Left ventricle myocardium inferior (tissue), 1 donor: ENCODE measurements at regions not wholly inside any gene's neighbourhood (a gene's known extent, or its start where the extent isn't known, plus 50 kb on each side); places are given as distances from the start of the nearest gene placed in this dataset.

ENCODE experiments used
- DNase-seq: peaks from one replicate; pipeline ENCODE4 v3.0.0-alpha.2; 2020
- H3K27ac ChIP-seq: fragments of 200-600 bp; replicated peaks from 2 replicates; pipeline ENCODE4 v1.8.0; 2021
- H3K27me3 ChIP-seq: fragments of 200-600 bp; 2 replicates; pipeline ENCODE4 v1.8.0; 2021; ENCODE audit warnings: low read depth
- H3K36me3 ChIP-seq: fragments of 200-600 bp; 2 replicates; pipeline ENCODE4 v1.8.0; 2021
- H3K4me1 ChIP-seq: fragments of 200-600 bp; 2 replicates; pipeline ENCODE4 v1.8.0; 2021
- H3K4me3 ChIP-seq: fragments of 200-600 bp; 2 replicates; pipeline ENCODE4 v1.8.0; 2021; ENCODE audit warnings: mild to moderate bottlenecking, moderate library complexity
- H3K9me3 ChIP-seq: fragments of 200-600 bp; replicated peaks from 2 replicates; pipeline ENCODE4 v1.8.0; 2021
- CTCF ChIP-seq: fragments of 200-600 bp; IDR thresholded peaks from 2 replicates; pipeline ENCODE4 v1.8.0; 2021; ENCODE audit warnings: antibody characterized with exemption, mild to moderate bottlenecking, borderline replicate concordance
- intact Hi-C: fragments of 100-400 bp; cut with micrococcal nuclease; formaldehyde crosslinking; loops from one replicate; pipeline ENCODE4 v1.11.0; 2022
- donor health status: DM: no; HTN: yes; CAD: no; lungs with severe emphysema.

DNA sequence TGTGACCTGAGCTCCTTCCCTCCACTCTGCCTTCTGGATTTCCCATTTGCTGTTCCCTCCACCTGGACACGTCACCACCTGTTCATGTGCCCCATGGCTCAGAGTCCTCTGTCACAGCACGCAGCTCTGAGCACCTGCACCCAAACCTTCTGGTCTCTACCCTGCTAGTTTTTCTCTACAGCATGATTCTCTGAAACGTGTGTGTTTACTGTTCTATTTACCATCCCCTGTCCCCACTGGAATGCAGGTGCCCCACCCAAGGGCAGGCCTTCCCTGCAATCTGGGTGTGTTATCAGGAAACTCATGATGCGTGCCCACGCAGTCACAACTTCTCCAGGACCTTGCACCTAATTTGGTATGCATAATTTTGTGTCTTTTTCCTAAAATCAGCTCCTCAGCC lies 284.4 kb upstream of the IGFBP3 start:
- DNase-seq, result no peak
- no peaks in the 10 kb centered on the region for H3K36me3 ChIP-seq
- no peak overlapping the region for H3K4me3 ChIP-seq
- intact Hi-C loops, result no loop called here
- TF ChIP-seq CTCF, result no peak
- no peak overlapping the region for H3K27ac ChIP-seq
- peaks cover 4% of the 10 kb centered on the region for H3K4me1 ChIP-seq
- no peaks in the 10 kb centered on the region for H3K9me3 ChIP-seq
- no peaks in the 10 kb centered on the region for H3K27me3 ChIP-seq

- no peak for TF ChIP-seq CTCF
- no peak for DNase-seq
- no peaks in the 10 kb centered on the region for H3K36me3 ChIP-seq
- H3K4me3 ChIP-seq, result no peak overlapping the region
- H3K4me1 ChIP-seq, result peaks cover 5% of the 10 kb centered on the region
- H3K27ac ChIP-seq, result no peak overlapping the region
- no peaks in the 10 kb centered on the region for H3K27me3 ChIP-seq
- intact Hi-C loops, result no loop called here
- no peaks in the 10 kb centered on the region for H3K9me3 ChIP-seq
Observed at GRCh38 chr7:46203926-46204325, 282.9 kb upstream of the IGFBP3 start.

DNA sequence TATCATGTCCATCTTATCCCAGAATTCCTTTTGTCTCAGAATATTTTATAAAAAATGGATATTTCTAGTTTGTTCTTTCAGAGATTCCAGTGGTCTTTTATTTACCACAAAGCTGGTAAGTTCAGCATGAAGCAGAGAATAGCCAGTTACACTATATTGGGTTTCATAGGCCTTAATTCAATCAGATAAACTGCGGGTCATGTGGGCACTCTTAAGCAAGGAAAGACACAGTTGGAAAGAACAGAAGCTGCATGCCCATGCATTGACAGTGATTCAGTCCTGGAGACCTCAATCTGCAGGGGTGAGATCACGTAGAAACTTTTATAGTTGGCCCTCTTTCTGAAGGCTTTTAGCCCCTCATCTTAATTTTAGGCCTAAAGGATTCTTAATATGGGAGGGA lies 281.3 kb upstream of the IGFBP3 start:
- intact Hi-C loops, result no loop called here
- no peak for TF ChIP-seq CTCF
- no peak for DNase-seq
- Histone ChIP-seq H3K9me3 (no peaks in the 10 kb centered on the region), H3K4me1 (peaks cover 15% of the 10 kb centered on the region), H3K4me3 (no peak overlapping the region), H3K27ac (no peak overlapping the region), H3K27me3 (no peaks in the 10 kb centered on the region), H3K36me3 (no peaks in the 10 kb centered on the region)

GRCh38 chr7:46201961-46202360 lies 280.9 kb upstream of the IGFBP3 start:
- intact Hi-C loops, result no loop called here
- Histone ChIP-seq H3K4me3 (no peak overlapping the region), H3K27me3 (no peaks in the 10 kb centered on the region), H3K9me3 (no peaks in the 10 kb centered on the region), H3K27ac (no peak overlapping the region), H3K36me3 (no peaks in the 10 kb centered on the region), H3K4me1 (peaks cover 15% of the 10 kb centered on the region)
- TF ChIP-seq CTCF, result no peak
- DNase-seq, result no peak

DNA sequence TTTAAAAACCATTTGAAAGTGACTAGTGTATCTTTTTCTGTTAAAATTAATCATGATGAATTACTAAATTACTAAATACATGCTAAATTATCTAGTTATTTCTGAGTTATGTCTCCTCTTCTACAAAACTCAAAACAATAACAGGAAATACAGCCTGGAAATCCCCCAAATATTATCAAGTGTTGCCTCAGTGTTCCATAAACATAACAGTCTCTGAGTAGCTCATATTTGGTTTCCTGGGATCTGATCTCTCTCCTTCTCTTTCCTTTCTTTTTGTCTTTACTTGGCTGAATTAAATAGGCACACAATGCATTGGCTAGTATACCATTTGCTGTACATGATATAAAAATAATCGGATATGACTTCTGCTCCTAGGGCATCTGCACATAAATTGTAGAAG lies 277.6 kb upstream of the IGFBP3 start:
- no peaks in the 10 kb centered on the region for H3K36me3 ChIP-seq
- DNase-seq, result no peak
- no peak overlapping the region for H3K4me3 ChIP-seq
- peaks cover 11% of the 10 kb centered on the region for H3K4me1 ChIP-seq
- intact Hi-C loops, result no loop called here
- no peaks in the 10 kb centered on the region for H3K9me3 ChIP-seq
- H3K27me3 ChIP-seq, result no peaks in the 10 kb centered on the region
- no peak overlapping the region for H3K27ac ChIP-seq
- TF ChIP-seq CTCF, result no peak
